Vagina (tissue), 2 donors: ENCODE measurements at regions not wholly inside any gene's neighbourhood (a gene's known extent, or its start where the extent isn't known, plus 50 kb on each side); places are given as distances from the start of the nearest gene placed in this dataset.

Experiments used
- DNase-seq, 2 donors: peaks; one replicate each; pipeline ENCODE4 v3.0.0-alpha.2; 2017; ENCODE audit errors: extremely low spot score in 2 of 2
- H3K27ac ChIP-seq: fragments of 200-600 bp; sonication (generic); one replicate; pipeline ENCODE4 v1.5.1; 2019
- H3K27me3 ChIP-seq: fragments of 200-600 bp; sonication (generic); one replicate; pipeline ENCODE4 v1.5.1; 2019
- H3K36me3 ChIP-seq, 2 donors: fragments of 200-600 bp; sonication (generic); one replicate each; pipeline ENCODE4 v1.5.1; 2017 to 2019
- H3K4me1 ChIP-seq: fragments of 200-600 bp; sonication (generic); one replicate; pipeline ENCODE4 v1.5.1; 2019
- H3K4me3 ChIP-seq, 2 donors: fragments of 200-600 bp; sonication (generic); 1 replicate in 1 of 2; 2 replicates in 1 of 2; pipeline ENCODE4 v1.5.1; 2016 to 2019
- H3K9me3 ChIP-seq: fragments of 200-600 bp; sonication (generic); one replicate; pipeline ENCODE4 v1.5.1; 2019
- POLR2A ChIP-seq, 2 donors: fragments of 450-650 bp; IDR thresholded peaks; one replicate each; pipeline ENCODE4 v1.6.1; 2017; ENCODE audit warnings: antibody characterized with exemption in 2 of 2, mild to moderate bottlenecking in 2 of 2, moderate library complexity in 2 of 2
- POLR2AphosphoS5 ChIP-seq, 2 donors: sonication (generic); formaldehyde crosslinking; IDR thresholded peaks; one replicate each; pipeline ENCODE4 v1.9.0; 2017; ENCODE audit warnings: antibody characterized with exemption in 2 of 2, mild to moderate bottlenecking in 2 of 2, low read depth in 1 of 2; ENCODE audit not compliant: insufficient read depth in 1 of 2
- intact Hi-C: fragments of 100-400 bp; cut with DNase I; formaldehyde crosslinking; loops from one replicate; pipeline ENCODE4 v1.15.1; 2023
- TF ChIP-seq, protein P1 (sequence below), 3 experiments: fragments of 450-650 bp in 2 of 3; fragments of 200-600 bp in 1 of 3; sonication (generic) in 1 of 3; IDR thresholded peaks; one replicate each; pipeline ENCODE4 v1.5.1; 2017 to 2019; ENCODE audit warnings: antibody characterized with exemption in 3 of 3, mild to moderate bottlenecking in 2 of 3, moderate library complexity in 2 of 3

DNA sequence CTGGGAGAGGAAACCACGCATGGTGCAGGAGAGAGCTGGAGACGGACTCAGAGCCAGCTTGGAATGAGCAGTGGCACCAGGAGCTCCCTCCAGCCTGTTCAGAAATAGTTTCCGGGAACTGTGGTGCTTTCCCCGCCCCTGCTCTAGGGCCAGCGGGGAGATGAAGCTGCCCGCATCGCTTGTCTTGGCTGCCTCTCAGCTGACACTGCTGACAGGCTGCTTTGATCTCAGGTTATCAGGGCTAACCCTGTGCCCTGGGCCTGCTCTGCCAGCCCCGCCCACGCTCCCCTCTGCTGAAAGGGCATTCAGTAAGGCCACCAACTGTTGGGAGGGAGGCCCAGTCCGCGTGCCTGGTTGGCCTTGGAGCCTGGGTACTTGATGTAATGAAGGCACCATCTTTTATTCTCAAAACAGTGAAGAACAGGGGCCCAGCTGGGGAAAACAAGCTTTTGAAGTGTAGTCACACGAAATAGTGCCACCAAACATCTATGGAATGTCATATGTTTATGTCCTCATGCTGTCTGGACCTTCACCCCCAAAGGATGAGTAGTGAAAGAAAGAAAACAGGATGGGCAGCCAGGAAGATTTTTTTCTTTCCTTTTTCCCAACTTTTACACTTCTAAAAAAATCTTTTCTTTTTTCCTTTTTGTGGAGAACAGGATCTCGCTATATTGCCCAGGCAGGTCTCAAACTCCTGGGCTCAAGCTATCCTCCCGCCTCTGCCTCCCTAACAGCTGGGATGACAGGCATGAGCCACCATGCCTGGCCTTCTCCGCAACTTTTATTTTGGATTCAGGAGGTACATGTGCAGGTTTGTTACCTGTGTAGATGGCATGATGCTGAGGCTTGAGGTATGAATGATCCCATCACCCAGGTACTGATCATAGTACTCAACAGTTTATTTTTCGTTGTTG lies 115.9 kb upstream of the TBX3 start:
- Histone ChIP-seq H3K36me3 (no peaks in the 10 kb centered on the region), H3K27ac (no peak overlapping the region), H3K27me3 (no peaks in the 10 kb centered on the region), H3K4me3 (no peak overlapping the region), H3K9me3 (no peaks in the 10 kb centered on the region), H3K4me1 (no peaks in the 10 kb centered on the region)
- intact Hi-C loops, result no loop called here
- no peak for DNase-seq
- TF ChIP-seq, protein P1, sequence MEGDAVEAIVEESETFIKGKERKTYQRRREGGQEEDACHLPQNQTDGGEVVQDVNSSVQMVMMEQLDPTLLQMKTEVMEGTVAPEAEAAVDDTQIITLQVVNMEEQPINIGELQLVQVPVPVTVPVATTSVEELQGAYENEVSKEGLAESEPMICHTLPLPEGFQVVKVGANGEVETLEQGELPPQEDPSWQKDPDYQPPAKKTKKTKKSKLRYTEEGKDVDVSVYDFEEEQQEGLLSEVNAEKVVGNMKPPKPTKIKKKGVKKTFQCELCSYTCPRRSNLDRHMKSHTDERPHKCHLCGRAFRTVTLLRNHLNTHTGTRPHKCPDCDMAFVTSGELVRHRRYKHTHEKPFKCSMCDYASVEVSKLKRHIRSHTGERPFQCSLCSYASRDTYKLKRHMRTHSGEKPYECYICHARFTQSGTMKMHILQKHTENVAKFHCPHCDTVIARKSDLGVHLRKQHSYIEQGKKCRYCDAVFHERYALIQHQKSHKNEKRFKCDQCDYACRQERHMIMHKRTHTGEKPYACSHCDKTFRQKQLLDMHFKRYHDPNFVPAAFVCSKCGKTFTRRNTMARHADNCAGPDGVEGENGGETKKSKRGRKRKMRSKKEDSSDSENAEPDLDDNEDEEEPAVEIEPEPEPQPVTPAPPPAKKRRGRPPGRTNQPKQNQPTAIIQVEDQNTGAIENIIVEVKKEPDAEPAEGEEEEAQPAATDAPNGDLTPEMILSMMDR (IDR thresholded peaks at IDR 0.05), result no peak
- TF ChIP-seq POLR2AphosphoS5 (IDR thresholded peaks at IDR 0.05; ENCODE audit: insufficient read depth in 1 of 2, low read depth in 1 of 2) (no peak), POLR2A (IDR thresholded peaks at IDR 0.05) (no peak)

DNA sequence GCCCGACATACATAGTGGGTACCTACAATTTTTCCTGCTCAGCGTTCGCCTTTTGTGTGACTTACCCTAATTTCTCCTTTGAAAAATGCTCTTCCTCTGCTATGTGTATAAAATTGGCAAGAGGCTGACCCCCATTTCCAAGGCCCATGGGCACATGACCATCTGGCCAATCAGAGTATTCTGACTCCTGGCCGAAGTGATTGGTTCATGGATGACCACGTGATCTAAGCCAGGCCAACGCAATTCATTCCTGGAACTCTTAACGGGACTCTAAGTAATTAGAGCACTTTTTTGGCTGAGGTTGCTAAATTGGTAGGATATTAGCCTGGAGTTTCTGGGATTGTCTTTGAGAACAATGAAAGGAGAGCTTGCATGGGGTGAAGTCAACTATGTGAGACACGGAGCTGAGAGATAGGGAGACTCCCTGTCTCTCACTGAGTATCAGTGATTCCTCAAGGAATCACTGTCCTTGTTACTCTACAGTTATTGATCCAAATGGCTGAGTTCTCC lies 110.1 kb upstream of the TBX3 start:
- Histone ChIP-seq H3K4me3 (no peak overlapping the region), H3K4me1 (no peaks in the 10 kb centered on the region), H3K27ac (no peak overlapping the region), H3K9me3 (no peaks in the 10 kb centered on the region), H3K27me3 (no peaks in the 10 kb centered on the region), H3K36me3 (no peaks in the 10 kb centered on the region)
- DNase-seq, result no peak
- TF ChIP-seq POLR2AphosphoS5 (IDR thresholded peaks at IDR 0.05; ENCODE audit: insufficient read depth in 1 of 2, low read depth in 1 of 2) (no peak), POLR2A (IDR thresholded peaks at IDR 0.05) (no peak)
- TF ChIP-seq, protein P1 (IDR thresholded peaks at IDR 0.05), result no peak
- intact Hi-C loops, result no loop called here

DNA sequence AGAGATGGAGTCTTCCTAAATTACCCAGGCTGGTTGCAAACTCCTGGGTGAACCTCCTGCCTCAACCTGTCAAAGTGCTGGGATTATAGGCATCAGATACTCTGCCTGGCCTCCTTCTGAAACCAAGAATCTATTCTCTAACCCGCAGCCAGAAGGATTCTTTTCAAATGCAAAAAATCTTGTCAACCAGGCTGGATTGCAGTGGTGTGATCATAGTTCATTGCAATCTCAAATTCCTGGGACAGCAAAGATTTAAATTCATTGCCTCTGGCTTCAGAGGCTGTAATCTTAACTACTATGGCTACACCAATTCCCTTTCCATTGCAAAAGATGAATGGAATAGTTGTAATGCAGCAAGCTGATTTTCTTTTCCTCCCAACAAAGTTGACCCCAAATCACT lies 106.3 kb upstream of the TBX3 start:
- Histone ChIP-seq H3K27me3 (no peaks in the 10 kb centered on the region), H3K4me1 (no peaks in the 10 kb centered on the region), H3K36me3 (no peaks in the 10 kb centered on the region), H3K27ac (no peak overlapping the region), H3K4me3 (no peak overlapping the region), H3K9me3 (no peaks in the 10 kb centered on the region)
- intact Hi-C loops, result no loop called here
- TF ChIP-seq, protein P1 (IDR thresholded peaks at IDR 0.05), result no peak
- no peak for TF ChIP-seq POLR2A (IDR thresholded peaks at IDR 0.05)
- TF ChIP-seq POLR2AphosphoS5 (IDR thresholded peaks at IDR 0.05; ENCODE audit: insufficient read depth in 1 of 2, low read depth in 1 of 2), result no peak
- DNase-seq, result no peak

DNA sequence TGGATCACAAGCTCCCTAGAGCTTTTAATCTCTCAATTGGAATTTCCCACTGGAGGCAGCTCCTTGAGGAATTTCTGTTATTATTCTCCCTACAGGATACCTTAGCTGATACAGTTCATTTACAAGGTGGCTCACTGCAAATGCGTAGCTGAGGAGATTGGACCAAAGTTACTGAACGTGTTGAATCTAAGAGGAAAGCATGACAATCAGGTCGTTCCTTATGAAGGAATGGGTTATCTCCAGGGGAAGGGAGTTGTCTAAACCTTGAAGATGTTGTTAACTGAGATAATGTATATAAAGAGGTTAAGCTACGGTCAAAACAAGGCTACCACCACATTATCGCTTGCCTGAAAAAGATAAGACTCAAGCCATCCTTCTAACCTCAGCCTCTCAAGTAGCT lies 105.8 kb upstream of the TBX3 start:
- Histone ChIP-seq H3K27me3 (no peaks in the 10 kb centered on the region), H3K4me3 (no peak overlapping the region), H3K27ac (no peak overlapping the region), H3K4me1 (no peaks in the 10 kb centered on the region), H3K9me3 (no peaks in the 10 kb centered on the region), H3K36me3 (no peaks in the 10 kb centered on the region)
- TF ChIP-seq POLR2AphosphoS5 (IDR thresholded peaks at IDR 0.05; ENCODE audit: insufficient read depth in 1 of 2, low read depth in 1 of 2) (no peak), POLR2A (IDR thresholded peaks at IDR 0.05) (no peak)
- TF ChIP-seq, protein P1 (IDR thresholded peaks at IDR 0.05), result no peak
- intact Hi-C loops, result no loop called here
- no peak for DNase-seq

DNA sequence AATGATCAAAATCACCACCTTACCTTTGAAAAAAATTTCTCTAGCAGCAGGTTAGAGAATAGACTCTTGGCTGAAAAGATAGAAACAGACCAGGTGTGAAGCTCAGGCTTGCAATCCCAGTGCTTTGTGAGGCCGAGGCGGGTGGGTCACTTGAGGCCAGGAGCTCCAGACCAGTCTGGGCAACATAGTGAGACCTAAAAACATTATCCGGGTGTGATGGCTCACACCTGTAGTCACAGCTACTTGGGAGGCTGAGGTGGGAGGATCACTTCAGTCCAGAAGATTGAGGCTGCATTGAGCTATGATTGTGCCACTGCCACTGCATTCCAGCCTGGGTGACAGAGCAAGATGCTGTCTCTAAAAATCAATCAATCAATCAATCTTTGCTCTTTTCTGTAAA lies 105.3 kb upstream of the TBX3 start:
- intact Hi-C loops, result no loop called here
- no peaks in the 10 kb centered on the region for H3K9me3 ChIP-seq
- H3K4me3 ChIP-seq, result no peak overlapping the region
- H3K36me3 ChIP-seq, result no peaks in the 10 kb centered on the region
- no peak overlapping the region for H3K27ac ChIP-seq
- H3K4me1 ChIP-seq, result no peaks in the 10 kb centered on the region
- TF ChIP-seq POLR2AphosphoS5 (IDR thresholded peaks at IDR 0.05; ENCODE audit: insufficient read depth in 1 of 2, low read depth in 1 of 2) (no peak), POLR2A (IDR thresholded peaks at IDR 0.05) (no peak)
- TF ChIP-seq, protein P1 (IDR thresholded peaks at IDR 0.05), result no peak
- no peaks in the 10 kb centered on the region for H3K27me3 ChIP-seq
- DNase-seq, result no peak
